GM13977 (cell line): ENCODE measurements at regions not wholly inside any gene's neighbourhood (a gene's known extent, or its start where the extent isn't known, plus 50 kb on each side); places are given as distances from the start of the nearest gene placed in this dataset.

Experiments
- DNase-seq: peaks from one replicate; pipeline ENCODE4 v3.0.0; 2012; ENCODE audit warnings: low spot score
- in situ Hi-C: fragments of 300-500 bp; cut with MboI; formaldehyde crosslinking; loops from one replicate; pipeline ENCODE4 v1.12.0; 2022; ENCODE audit warnings: low sequenced_read_pairs, low pct_unique_long_range_greater_than_20kb, mixed read lengths, inconsistent platforms; ENCODE audit not compliant: unreplicated experiment
- TF ChIP-seq, protein P1 (sequence below): IDR thresholded peaks from 2 replicates; pipeline ENCODE4 v1.5.1; 2012; ENCODE audit warnings: mild to moderate bottlenecking, control low read depth; ENCODE audit not compliant: insufficient read depth; ENCODE audit errors: extremely low read depth, missing control alignments

DNA sequence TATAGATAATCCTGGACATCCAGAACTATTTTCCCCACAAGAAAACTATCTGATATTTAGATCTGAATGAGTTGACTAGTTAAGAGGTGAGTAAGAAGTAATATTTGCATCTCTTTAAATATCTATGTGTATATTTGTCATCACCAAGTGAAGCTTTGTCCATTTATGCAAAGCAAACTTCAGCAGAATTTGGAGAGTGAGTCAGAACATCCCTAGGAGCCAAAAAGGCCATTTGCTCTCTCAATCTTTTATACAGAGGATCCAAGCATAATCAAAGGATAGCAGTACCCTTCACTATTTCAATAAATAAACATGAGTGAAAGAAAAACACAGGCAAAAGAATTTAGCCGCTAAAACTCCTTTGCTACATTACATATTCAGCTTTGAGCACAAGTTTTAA is 454.4 kb downstream of the NR2F1-AS1 start:
- TF ChIP-seq, protein P1, sequence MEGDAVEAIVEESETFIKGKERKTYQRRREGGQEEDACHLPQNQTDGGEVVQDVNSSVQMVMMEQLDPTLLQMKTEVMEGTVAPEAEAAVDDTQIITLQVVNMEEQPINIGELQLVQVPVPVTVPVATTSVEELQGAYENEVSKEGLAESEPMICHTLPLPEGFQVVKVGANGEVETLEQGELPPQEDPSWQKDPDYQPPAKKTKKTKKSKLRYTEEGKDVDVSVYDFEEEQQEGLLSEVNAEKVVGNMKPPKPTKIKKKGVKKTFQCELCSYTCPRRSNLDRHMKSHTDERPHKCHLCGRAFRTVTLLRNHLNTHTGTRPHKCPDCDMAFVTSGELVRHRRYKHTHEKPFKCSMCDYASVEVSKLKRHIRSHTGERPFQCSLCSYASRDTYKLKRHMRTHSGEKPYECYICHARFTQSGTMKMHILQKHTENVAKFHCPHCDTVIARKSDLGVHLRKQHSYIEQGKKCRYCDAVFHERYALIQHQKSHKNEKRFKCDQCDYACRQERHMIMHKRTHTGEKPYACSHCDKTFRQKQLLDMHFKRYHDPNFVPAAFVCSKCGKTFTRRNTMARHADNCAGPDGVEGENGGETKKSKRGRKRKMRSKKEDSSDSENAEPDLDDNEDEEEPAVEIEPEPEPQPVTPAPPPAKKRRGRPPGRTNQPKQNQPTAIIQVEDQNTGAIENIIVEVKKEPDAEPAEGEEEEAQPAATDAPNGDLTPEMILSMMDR, result no peak
- no peak for DNase-seq
- in situ Hi-C loops, result no loop called here

DNA sequence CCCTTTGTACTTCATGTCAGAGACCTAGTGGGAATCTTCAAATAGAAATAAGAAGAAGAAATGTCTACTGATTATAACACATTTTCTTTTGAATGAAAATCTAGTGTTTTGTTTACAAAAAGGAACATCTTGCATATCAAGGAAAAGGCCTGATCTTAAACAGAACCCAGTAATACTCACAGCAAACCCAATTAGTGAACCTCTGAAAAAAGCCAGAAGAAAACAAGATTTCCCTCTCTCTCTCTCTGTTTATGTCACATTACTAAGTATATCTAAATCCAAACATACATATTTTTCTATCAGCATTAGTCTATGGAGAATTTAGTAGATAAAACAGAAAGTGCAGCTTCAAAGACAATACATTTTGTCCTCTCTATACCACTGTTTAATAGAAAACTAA is 457.9 kb downstream of the NR2F1-AS1 start:
- DNase-seq, result no peak
- TF ChIP-seq, protein P1, result no peak
- in situ Hi-C loops, result no loop called here

GRCh38 chr5:93122446-93122845 is 458.6 kb downstream of the NR2F1-AS1 start:
- TF ChIP-seq, protein P1, result no peak
- in situ Hi-C loops, result no loop called here
- DNase-seq, result no peak

GRCh38 chr5:93120771-93121170 is 460.2 kb downstream of the NR2F1-AS1 start:
- in situ Hi-C loops, result no loop called here
- TF ChIP-seq, protein P1, result no peak
- no peak for DNase-seq

GRCh38 chr5:93120051-93120450 is 461.0 kb downstream of the NR2F1-AS1 start:
- in situ Hi-C loops, result no loop called here
- TF ChIP-seq, protein P1, result no peak
- no peak for DNase-seq

DNA sequence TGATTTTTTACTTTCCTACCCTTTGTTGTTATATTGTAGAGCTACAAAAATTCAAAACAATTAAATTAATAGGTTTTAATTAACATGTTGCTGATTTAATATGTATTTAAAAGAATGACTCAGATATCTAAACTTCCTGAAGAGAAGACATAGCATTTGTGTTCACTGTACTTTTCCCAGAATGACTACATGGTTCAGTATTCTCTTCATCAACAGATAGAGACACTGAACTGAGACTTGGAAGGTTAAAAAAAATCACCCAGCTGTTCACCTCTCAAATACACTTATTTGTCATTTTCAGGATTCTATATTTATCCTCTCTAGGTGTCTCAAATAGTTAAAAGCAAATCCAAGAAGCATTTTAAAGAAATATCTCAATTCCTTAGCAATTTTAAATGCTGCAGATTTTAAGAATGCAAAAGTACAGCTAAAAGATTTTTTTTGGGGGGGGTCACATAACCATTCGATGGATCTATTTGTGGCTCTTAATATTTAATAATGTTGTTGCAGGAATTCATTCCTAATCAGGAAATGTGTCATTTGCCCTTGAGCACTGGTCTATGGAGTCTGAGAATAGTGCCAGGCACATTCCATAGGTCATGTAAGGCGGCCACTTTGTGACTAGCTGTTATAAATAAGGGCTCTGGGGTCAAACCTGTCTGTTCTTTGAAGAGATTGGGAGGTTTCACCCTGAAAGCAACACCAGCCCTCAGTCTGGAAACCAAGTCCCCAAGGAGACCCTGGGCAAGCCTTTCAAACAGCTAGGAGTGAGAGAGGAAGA is 463.1 kb downstream of the NR2F1-AS1 start:
- TF ChIP-seq, protein P1, result no peak
- no peak for DNase-seq
- in situ Hi-C loops, result no loop called here
